22Rv1 (cell line): ENCODE measurements at regions not wholly inside any gene's neighbourhood (a gene's known extent, or its start where the extent isn't known, plus 50 kb on each side); places are given as distances from the start of the nearest gene placed in this dataset.

ENCODE experiments used
- H3K27ac ChIP-seq: fragments of 450-650 bp; 2 replicates; pipeline ENCODE4 v1.5.1; 2017
- CTCF ChIP-seq: fragments of 450-650 bp; IDR thresholded peaks from 2 replicates; pipeline ENCODE4 v1.5.1; 2017; ENCODE audit warnings: mild to moderate bottlenecking
- ZFX ChIP-seq: fragments of 450-650 bp; IDR thresholded peaks from 2 replicates; pipeline ENCODE4 v1.6.1; 2017; ENCODE audit warnings: antibody characterized with exemption, borderline replicate concordance

DNA sequence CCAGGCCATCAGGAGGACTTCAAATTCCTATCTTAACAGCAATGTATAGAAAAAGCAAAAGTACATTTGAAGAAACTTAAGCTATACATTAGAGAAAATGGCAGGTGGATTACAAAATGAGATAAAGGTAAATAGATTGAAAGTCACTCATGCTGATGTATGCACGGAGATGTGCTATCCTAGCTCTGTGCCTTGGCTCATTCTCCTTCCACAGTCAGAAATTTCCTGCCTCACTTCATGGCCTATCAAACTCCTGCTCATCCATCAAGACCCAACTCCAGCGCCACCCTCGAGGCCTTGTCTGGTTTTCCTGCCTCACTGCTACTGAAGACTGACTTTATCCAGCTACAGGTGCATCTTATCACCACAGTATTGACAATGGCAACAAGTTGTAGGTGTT lies 72.9 kb downstream of the NSMCE3 start:
- TF ChIP-seq ZFX (no peak), CTCF (no peak)

DNA sequence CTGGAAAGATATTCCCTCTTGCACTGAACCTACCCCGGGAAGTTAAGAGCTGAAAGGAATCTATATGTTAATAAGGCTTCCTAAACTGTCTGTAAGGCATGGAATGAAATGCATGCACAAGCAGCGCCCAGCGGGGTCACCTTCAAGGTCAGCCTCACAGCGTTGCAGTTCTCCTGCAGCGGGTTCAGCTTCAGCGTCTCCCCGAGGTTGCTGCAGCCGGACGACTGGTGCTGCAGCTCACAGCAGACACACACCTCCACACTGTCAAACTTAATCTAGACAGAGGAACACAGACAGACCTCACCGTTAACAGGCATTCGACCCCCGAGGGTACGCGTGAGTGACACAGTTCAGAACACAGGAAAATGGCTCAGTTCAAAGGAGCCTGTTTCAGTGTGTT lies 73.3 kb downstream of the NSMCE3 start:
- TF ChIP-seq ZFX (no peak), CTCF (no peak)

More for the DNA sequence above, 72.9 kb downstream of the NSMCE3 start:
- no peak overlapping the region for H3K27ac ChIP-seq

DNA sequence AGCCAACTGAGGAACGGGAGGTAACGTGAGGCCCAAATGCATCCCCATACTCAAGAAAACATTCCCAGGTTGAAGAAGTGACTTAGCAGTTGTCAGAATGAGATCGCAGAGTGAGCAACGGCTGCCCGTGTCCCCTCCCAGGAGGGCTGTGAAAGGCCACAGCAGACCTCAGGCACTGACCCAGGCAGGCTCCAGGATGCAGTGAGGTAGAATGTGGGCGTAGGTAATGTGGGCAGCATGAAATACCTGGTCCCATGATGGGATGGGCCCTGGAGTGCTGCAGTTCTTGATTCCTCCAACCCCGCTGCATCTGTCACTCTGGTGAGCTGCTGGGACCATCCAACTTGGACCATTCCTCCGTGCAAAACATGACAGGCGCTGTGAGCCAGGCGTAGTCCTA lies 74.8 kb downstream of the NSMCE3 start:
- TF ChIP-seq ZFX: no peak
- TF ChIP-seq CTCF: no peak
- no peak overlapping the region for H3K27ac ChIP-seq

More for the DNA sequence above, 73.3 kb downstream of the NSMCE3 start:
- no peak overlapping the region for H3K27ac ChIP-seq

- no peak for TF ChIP-seq ZFX
- TF ChIP-seq CTCF: no peak
- no peak overlapping the region for H3K27ac ChIP-seq
Observed at GRCh38 chr15:29183071-29183831, 86.4 kb downstream of the NSMCE3 start.

DNA sequence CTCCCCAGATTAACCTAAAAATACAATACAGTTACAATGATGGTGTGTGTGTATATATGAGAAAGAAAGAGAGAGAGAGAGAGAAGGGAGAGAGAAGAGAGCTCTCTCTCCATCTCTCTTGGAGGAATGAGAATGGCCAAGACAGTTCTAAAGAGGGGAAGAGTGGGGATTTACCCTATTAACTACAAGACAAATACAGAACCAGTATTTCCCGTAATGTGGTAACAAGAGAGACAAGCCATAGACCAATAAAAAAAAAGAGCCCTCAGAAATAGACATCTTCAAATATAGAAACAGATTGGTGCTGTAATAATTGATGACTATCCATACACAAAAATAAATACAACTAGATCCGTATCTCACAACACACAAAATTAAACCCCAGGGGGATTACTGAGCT lies 87.0 kb downstream of the NSMCE3 start:
- TF ChIP-seq ZFX: no peak
- TF ChIP-seq CTCF: no peak
- H3K27ac ChIP-seq: no peak overlapping the region

- no peak for TF ChIP-seq ZFX
- no peak for TF ChIP-seq CTCF
- H3K27ac ChIP-seq: no peak overlapping the region
Observed at GRCh38 chr15:29172742-29173725, 96.6 kb downstream of the NSMCE3 start.
